ENCODE measurements at regions not wholly inside any gene's neighbourhood (a gene's known extent, or its start where the extent isn't known, plus 50 kb on each side); places are given as distances from the start of the nearest gene placed in this dataset.

- TF ChIP-seq SUZ12 (IDR thresholded peaks at IDR 0.05; ENCODE audit: extremely low read depth, insufficient read depth, insufficient read length) (no peak), YY1 (IDR thresholded peaks at IDR 0.05; ENCODE audit: insufficient read depth, insufficient read length) (no peak)
Measured at GRCh38 chr2:60140185-60140584, 413.3 kb downstream of the BCL11A start.
